ENCODE measurements at regions not wholly inside any gene's neighbourhood (a gene's known extent, or its start where the extent isn't known, plus 50 kb on each side); places are given as distances from the start of the nearest gene placed in this dataset.

- no peak for DNase-seq (ENCODE audit: low spot score)
- Histone ChIP-seq H3K4me2 (no peak overlapping the region), H3K27ac (no peak overlapping the region), H3F3A (ENCODE audit: low read depth) (no peaks in the 10 kb centered on the region), H3K36me3 (no peaks in the 10 kb centered on the region), H3K4me1 (no peaks in the 10 kb centered on the region), H3K27me3 (no peaks in the 10 kb centered on the region), H4K20me1 (ENCODE audit: low read depth) (no peaks in the 10 kb centered on the region), H3K9me3 (ENCODE audit: low read depth) (no peaks in the 10 kb centered on the region), H3K79me2 (ENCODE audit: low read depth) (no peaks in the 10 kb centered on the region), H2AFZ (replicated peaks) (no peak overlapping the region), H3K9ac (no peak overlapping the region), H3K4me3 (no peak overlapping the region)
- H3K9me3 Mint-ChIP-seq: no peaks in the 10 kb centered on the region
- H3K36me3 Mint-ChIP-seq: no peaks in the 10 kb centered on the region
- no peak for TF ChIP-seq EZH2phosphoT487 (IDR thresholded peaks at IDR 0.05)
- no peak for TF ChIP-seq CTCF (IDR thresholded peaks at IDR 0.05)
- TF ChIP-seq EZH2 (IDR thresholded peaks at IDR 0.05): no peak
- H3K4me1 Mint-ChIP-seq: no peaks in the 10 kb centered on the region
- no peak overlapping the region for H3K27ac Mint-ChIP-seq
- H3K27me3 Mint-ChIP-seq (ENCODE audit: insufficient read depth, low read depth): no peaks in the 10 kb centered on the region
- no peak overlapping the region for H3K4me3 Mint-ChIP-seq
Measured at GRCh38 chr4:173584506-173584905, 54.5 kb upstream of the HAND2 start.
